Activated CD4-positive, alpha-beta T cell treated with anti-CD3 and anti-CD28 coated beads, Interleukin-2, amount 50 U/mL, for 24 hours (primary cell): ENCODE measurements at regions not wholly inside any gene's neighbourhood (a gene's known extent, or its start where the extent isn't known, plus 50 kb on each side); places are given as distances from the start of the nearest gene placed in this dataset.

ENCODE experiments used
- DNase-seq, 2 donors: peaks; one replicate each; pipeline ENCODE4 v3.0.0-alpha.2; 2020; ENCODE audit warnings: low read depth in 1 of 2, low spot score in 1 of 2

GRCh38 chr6:170178561-170179477 lies 112.1 kb downstream of the DLL1 start:
- no peak for DNase-seq

DNA sequence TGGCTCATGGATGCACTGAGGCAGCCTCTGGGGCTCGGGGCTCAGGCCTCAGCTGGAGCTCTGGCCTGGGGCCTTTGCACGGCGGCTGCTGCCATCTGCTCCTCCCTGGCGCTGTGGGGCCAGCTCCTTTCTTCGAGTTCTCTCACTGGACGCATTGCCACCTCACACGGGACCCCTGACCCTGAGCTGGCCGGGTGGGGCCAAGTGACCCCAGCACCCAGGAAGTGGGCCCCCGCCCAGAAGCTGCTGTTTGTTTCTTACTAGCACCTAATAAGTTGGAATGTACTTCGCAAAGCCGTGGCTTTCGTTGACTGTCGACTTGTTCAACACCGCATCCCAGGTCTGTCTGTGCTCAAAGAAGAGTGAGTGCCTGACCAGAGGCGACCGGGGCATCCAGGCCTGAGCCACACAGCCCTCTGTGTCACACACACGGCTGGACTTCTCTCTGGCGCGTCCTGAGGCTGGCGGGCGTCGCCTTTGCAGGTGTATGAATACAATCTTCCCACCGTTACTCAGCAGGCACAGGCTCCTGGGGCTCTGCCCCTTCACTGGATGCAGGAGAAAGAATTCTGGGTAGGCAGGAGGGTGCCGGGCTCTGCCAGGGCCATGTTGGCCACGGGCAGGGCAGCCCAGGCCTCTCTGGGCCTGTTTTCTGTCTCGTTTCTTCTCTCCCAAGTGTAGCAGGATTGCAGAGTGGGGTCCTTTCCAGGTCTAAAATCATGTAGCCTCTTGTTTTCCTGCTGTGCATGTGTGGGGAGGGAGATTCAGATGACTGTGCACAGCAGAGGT lies 112.9 kb downstream of the DLL1 start:
- no peak for DNase-seq

DNA sequence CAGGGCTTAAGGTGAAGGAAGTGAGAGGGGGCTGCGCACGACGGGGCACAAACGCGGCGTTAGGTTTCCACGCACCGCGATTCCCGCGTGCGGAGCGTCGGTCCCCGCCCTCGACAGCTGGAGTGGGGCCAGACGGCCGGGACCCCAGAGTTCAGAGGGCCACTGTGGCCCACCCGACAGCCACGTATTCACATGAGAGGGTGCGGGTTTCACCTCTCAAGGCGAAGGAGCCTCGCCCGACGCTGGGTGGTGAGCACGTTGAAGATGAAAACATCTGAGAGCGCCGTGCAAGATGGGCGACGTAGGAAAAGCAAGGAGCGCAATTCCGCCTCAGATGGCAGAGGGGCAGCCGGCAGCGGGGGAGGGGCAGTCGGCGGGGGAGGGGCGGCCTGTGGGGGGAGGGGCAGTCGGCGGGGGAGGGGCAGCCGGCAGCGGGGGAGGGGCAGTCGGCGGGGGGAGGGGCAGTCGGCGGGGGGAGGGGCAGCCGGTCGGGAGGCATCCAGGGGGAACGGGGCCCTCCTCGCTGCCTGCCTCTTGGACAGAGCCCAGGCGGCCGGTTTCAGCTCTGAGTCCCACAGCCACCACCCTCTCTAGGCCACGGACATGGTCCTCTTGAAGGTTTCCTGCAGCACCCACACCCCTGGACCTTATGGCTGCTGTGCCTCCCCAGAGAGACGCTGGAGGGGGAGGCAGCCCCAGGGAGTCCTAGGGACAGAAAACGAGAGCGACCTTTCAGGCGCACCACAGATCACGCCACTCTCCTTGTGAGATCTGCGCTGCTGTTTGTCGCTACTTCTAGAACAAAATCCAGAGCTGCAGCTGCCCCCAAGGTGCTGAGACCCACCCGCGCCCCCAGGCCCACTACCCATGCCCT lies 113.7 kb downstream of the DLL1 start:
- no peak for DNase-seq

DNA sequence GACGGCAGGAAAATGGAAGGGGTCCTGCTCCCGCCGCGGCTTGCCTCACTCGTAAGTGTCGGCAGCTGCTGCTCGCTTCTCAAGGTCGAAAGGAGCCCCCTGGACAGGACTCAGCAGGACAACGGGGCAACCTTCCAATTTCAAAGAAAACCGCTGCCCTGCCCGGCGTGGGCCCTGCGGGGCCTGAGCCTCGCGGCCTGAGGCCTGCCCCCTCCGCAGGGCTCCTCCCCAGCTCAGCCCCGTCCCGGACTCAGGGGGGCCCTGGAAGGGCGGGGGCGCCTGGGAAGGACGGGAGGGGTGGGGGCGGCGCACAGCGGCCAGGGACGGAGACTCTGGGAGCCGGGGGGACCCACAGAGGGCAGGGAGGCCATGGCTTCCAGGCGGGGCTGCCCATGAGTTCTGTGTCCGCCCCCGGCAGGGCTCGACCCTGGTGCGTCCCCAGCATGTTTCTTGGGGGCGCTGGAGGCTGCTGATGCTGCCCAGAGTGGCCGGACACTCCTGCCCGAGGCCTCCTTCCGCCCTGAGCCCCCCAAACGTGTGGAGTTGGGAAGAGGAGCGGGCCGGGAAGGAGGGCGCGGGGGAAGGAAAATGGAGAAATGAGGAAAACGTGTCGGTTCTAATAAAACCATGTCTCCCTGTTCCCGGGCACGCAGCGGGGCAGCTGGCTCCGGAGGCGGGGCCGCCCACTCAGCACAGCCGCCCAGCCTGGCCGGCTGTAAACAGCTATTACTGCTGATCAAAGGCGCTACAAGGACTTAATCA lies 114.6 kb downstream of the DLL1 start:
- no peak for DNase-seq

- DNase-seq = no peak
Observed at GRCh38 chr6:170175644-170176135, 115.2 kb downstream of the DLL1 start.

- no peak for DNase-seq
Observed at GRCh38 chr6:170174771-170175643, 115.9 kb downstream of the DLL1 start.

GRCh38 chr6:170174124-170174770 lies 116.6 kb downstream of the DLL1 start:
- no peak for DNase-seq

GRCh38 chr6:170173335-170173881 lies 117.5 kb downstream of the DLL1 start:
- DNase-seq = no peak

DNA sequence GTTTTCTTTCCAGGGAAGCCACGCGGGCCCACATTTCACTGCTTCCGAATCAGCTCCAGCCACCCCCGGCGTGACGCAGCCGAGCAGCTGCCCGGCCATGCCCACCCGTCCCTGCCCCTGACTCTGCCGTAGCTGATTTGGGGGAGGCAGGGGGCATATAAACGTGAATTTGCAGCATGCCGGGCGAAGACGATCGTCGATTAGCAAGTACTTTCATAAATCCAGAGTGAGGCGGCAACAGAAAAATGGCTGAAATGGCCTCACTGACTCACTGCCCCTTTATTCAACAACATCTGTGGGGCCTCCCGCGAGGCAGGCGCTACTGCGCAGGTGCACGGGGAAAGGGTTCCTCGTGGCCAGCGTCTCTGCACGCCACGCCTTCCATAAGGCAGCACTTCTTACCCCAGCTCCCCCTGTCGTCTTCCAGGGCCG lies 118.0 kb downstream of the DLL1 start:
- DNase-seq = no peak

DNA sequence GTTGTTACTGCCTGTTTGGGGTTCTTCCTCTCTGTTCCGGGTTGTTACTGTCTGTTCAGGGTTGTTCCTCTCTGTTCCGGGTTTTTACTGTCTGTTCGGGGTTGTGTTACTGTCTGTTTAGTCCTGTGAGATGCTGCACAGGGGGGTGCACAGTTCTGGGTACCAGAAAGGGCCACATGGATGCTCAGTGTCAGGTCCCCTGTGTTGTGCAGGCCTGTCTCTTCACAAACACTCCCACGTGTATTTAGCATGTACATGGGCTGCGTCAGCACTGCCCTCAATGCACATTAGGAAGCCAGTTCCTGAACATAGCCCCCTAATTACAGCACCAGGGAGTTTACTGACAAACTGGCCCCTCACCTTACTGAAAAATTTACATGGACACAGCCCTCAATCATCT lies 118.5 kb downstream of the DLL1 start:
- no peak for DNase-seq

GRCh38 chr6:170167657-170168159 lies 123.2 kb downstream of the DLL1 start:
- DNase-seq = no peak

DNA sequence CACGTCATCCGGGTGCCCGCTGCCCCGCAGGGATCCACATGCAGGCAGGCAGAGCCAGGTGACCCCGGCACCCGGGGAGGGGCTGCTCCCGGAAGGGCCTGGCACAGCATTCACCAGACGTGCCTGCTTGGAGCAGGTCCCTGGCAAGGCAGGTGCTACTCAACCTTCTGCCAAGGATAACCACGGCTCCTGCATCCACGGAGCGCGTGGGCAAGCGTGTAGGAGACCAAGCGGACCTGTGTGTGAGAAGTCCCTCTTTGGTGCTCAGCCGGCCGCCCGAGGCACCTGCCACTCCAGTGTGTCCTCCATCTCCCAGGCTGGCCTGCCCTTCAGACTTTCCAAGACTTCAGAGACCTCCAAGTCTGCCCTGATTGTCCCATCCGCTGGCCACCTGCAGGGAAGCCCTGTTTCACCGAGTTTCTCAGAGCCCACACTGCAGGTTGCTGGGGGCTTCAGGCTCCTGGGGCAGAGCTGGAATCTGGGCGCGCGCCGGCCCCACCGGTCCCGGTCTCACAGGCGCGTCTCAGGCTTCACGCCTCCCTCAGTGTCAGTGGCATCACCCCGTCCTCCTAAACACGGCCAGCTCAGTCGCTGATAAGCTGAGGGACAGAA lies 124.3 kb downstream of the DLL1 start:
- DNase-seq = no peak

DNA sequence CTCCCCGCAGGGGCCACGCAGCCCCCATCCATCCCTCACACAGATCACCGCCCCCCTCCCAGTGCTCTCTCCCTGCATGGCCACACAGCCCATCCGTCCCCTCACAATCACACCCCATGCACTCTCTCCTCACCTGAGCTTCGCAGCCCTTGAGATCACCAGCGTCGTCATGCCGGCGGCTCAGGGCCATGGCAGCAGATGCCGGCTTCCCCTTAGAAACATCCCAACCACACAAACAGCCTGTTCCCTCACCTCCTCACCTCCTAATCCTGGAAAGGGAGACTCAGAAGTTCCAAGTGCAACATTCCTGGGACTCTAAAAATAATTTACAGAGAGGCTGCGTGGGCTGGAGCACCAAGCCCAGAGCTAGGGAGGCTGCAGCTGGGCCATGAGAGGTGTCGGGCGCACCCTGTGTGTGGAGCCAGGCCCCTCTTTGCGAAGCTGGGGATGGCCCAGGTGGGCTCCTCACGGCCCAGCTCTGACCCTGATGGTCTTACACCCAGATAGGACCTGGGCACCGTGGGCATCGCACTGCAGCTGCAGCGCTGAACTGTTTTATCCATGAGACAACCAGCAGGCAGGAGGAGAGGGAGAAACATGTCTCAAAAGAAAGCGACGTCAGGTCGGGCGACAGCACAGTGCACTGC lies 125.3 kb downstream of the DLL1 start:
- DNase-seq = no peak

GRCh38 chr6:170165085-170165470 lies 125.8 kb downstream of the DLL1 start:
- DNase-seq = no peak

DNA sequence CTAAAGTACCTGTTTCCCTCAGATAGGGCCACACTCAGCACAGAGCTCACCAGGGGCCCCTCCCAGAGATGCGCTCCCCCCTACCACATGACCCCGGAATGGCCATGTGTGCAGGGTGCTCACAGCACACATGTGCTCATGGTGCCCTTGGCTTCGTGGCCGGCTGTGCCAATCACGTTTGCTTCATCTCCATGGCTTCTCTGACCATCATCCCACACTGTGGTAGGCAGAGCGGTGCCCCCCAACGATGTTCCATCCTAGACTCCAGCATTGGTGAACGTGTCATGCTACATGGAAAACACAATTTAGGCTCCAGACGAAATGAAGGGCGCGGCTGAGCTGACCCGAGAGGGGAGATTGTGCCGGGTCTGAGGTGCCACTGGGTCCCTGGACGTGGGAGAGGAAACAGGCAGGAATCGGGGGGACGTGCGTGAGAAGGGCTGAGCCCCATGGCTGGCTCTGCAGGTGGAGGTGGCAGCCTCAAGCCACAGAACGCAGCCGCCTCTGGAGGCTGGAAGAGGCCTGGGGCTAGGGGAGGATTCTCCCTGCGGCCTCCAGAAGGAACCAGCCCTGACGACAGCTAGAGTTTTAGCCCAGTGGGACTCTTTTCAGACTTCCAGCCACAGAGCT lies 126.5 kb downstream of the DLL1 start:
- no peak for DNase-seq

- no peak for DNase-seq
Observed at GRCh38 chr6:170163405-170164170, 127.3 kb downstream of the DLL1 start.
